Astrocyte (in vitro differentiated cells and primary cell): ENCODE measurements at regions not wholly inside any gene's neighbourhood (a gene's known extent, or its start where the extent isn't known, plus 50 kb on each side); places are given as distances from the start of the nearest gene placed in this dataset.

Experiments
- EZH2 ChIP-seq: IDR thresholded peaks from 2 replicates; pipeline ENCODE4 v1.6.1; 2012; ENCODE audit warnings: mild to moderate bottlenecking, low read length, inconsistent platforms; ENCODE audit not compliant: insufficient read depth
- TF ChIP-seq, protein P1 (sequence below): IDR thresholded peaks from 2 replicates; pipeline ENCODE4 v1.5.1; 2011; ENCODE audit warnings: low read depth, mild to moderate bottlenecking, inconsistent platforms, low read length, moderate library complexity; ENCODE audit not compliant: insufficient read depth

DNA sequence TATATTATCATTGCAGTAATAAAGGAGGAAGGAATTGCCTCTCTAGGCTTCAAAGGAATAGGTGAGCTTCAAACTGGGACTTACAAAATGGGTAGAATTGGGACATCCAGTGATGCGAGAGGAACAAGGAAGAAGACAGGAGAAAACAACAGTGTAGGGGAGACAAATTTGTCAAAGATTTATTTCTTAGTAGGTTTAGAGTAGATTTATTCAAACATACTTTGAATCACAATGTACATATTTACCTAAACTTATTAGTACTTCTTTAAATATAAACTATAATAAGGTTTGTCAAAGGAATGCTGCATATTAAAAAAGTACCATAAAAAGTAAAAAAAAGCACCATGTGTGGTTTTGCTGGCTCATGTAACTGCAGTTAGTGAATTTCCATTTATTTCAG, 161.4 kb upstream of the CDH2 start:
- TF ChIP-seq, protein P1, sequence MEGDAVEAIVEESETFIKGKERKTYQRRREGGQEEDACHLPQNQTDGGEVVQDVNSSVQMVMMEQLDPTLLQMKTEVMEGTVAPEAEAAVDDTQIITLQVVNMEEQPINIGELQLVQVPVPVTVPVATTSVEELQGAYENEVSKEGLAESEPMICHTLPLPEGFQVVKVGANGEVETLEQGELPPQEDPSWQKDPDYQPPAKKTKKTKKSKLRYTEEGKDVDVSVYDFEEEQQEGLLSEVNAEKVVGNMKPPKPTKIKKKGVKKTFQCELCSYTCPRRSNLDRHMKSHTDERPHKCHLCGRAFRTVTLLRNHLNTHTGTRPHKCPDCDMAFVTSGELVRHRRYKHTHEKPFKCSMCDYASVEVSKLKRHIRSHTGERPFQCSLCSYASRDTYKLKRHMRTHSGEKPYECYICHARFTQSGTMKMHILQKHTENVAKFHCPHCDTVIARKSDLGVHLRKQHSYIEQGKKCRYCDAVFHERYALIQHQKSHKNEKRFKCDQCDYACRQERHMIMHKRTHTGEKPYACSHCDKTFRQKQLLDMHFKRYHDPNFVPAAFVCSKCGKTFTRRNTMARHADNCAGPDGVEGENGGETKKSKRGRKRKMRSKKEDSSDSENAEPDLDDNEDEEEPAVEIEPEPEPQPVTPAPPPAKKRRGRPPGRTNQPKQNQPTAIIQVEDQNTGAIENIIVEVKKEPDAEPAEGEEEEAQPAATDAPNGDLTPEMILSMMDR = no peak
- no peak for TF ChIP-seq EZH2
